CD14-positive monocyte (primary cell): ENCODE measurements at regions not wholly inside any gene's neighbourhood (a gene's known extent, or its start where the extent isn't known, plus 50 kb on each side); places are given as distances from the start of the nearest gene placed in this dataset.

Experiments used
- DNase-seq, 3 donors: peaks; one replicate each; pipeline ENCODE4 v3.0.0-alpha.2; 2011 to 2022
- H2AFZ ChIP-seq: 2 replicates; pipeline ENCODE4 v1.6.0; 2012; ENCODE audit warnings: mild to moderate bottlenecking, low read depth, low read length, inconsistent platforms; ENCODE audit not compliant: insufficient read depth, poor library complexity, severe bottlenecking
- H3K27ac ChIP-seq, 2 donors: 1 replicate in 1 of 2; 2 replicates in 1 of 2; pipeline ENCODE4 v1.5.1; 2012 to 2013; ENCODE audit warnings: low read length in 2 of 2, control low read depth in 1 of 2, inconsistent platforms in 1 of 2, low read depth in 1 of 2, mild to moderate bottlenecking in 1 of 2
- H3K27me3 ChIP-seq, 2 donors: one replicate each; pipeline versions ENCODE4 v1.6.0 to v1.6.1; 2011 to 2013; ENCODE audit warnings: low read length in 2 of 2; ENCODE audit not compliant: control insufficient read depth in 2 of 2, insufficient read depth in 2 of 2
- H3K36me3 ChIP-seq, 2 donors: replicated peaks in 1 of 2; 1 replicate in 1 of 2; 2 replicates in 1 of 2; pipeline versions ENCODE4 v1.5.1 to v1.6.1; 2012 to 2013; ENCODE audit warnings: low read length in 2 of 2, control low read depth in 1 of 2, inconsistent platforms in 1 of 2, mild to moderate bottlenecking in 1 of 2; ENCODE audit not compliant: insufficient read depth in 2 of 2, control insufficient read depth in 1 of 2
- H3K4me1 ChIP-seq, 2 donors: 1 replicate in 1 of 2; 2 replicates in 1 of 2; pipeline versions ENCODE4 v1.5.1 to v1.6.1; 2012 to 2013; ENCODE audit warnings: low read length in 2 of 2, control low read depth in 1 of 2, inconsistent platforms in 1 of 2, mild to moderate bottlenecking in 1 of 2, moderate library complexity in 1 of 2; ENCODE audit not compliant: insufficient read depth in 2 of 2, control insufficient read depth in 1 of 2
- H3K4me2 ChIP-seq: replicated peaks from 2 replicates; pipeline ENCODE3; 2012; ENCODE audit warnings: low read length, moderate library complexity, mild to moderate bottlenecking; ENCODE audit not compliant: poor library complexity, severe bottlenecking; ENCODE audit errors: extremely low read depth
- H3K4me3 ChIP-seq, 3 experiments: fragments of 200-600 bp in 1 of 3; sonication (generic) in 1 of 3; replicated peaks in 1 of 3; 1 replicate in 2 of 3; 2 replicates in 1 of 3; pipeline ENCODE4 v1.5.1; 2011 to 2013; ENCODE audit warnings: low read length in 3 of 3, mild to moderate bottlenecking in 3 of 3, control low read depth in 2 of 3, low read depth in 2 of 3, inconsistent platforms in 1 of 3, moderate library complexity in 1 of 3
- H3K79me2 ChIP-seq: 2 replicates; pipeline ENCODE4 v1.6.0; 2012; ENCODE audit warnings: mild to moderate bottlenecking, control low read depth, inconsistent platforms, low read length, moderate library complexity; ENCODE audit not compliant: insufficient read depth
- H3K9ac ChIP-seq: 2 replicates; pipeline ENCODE4 v1.6.0; 2017; ENCODE audit warnings: low read length, mild to moderate bottlenecking; ENCODE audit not compliant: insufficient read depth, poor library complexity, severe bottlenecking
- H3K9me3 ChIP-seq, 2 donors: replicated peaks in 1 of 2; 1 replicate in 1 of 2; 2 replicates in 1 of 2; pipeline versions ENCODE4 v1.5.1 to v1.6.1; 2012 to 2013; ENCODE audit warnings: low read length in 2 of 2, control low read depth in 1 of 2; ENCODE audit not compliant: control insufficient read depth in 1 of 2, insufficient read depth in 1 of 2
- H4K20me1 ChIP-seq: 2 replicates; pipeline ENCODE4 v1.6.0; 2012; ENCODE audit warnings: mild to moderate bottlenecking, low read length, control low read depth, moderate library complexity; ENCODE audit not compliant: insufficient read depth
- H3K27ac Mint-ChIP-seq, 7 donors: one replicate each; pipeline ENCODE4 v1.8.0; 2020; ENCODE audit warnings: mild to moderate bottlenecking in 7 of 7, mixed read lengths in 7 of 7, moderate library complexity in 6 of 7, inconsistent platforms in 2 of 7
- H3K27me3 Mint-ChIP-seq, 3 donors: one replicate each; pipeline ENCODE4 v1.8.0; 2021 to 2022; ENCODE audit warnings: low read depth in 3 of 3, mild to moderate bottlenecking in 3 of 3, mixed read lengths in 3 of 3, moderate library complexity in 3 of 3, inconsistent platforms in 1 of 3
- H3K36me3 Mint-ChIP-seq, 2 donors: one replicate each; pipeline ENCODE4 v1.8.0; 2020; ENCODE audit warnings: mixed read lengths in 2 of 2, inconsistent platforms in 1 of 2, mild to moderate bottlenecking in 1 of 2
- H3K4me1 Mint-ChIP-seq: one replicate; pipeline ENCODE4 v1.8.0; 2020; ENCODE audit warnings: mild to moderate bottlenecking, mixed read lengths
- H3K4me3 Mint-ChIP-seq, 2 donors: one replicate each; pipeline ENCODE4 v1.8.0; 2020; ENCODE audit warnings: mild to moderate bottlenecking in 2 of 2, mixed read lengths in 2 of 2, moderate library complexity in 1 of 2
- H3K9me3 Mint-ChIP-seq, 7 donors: one replicate each; pipeline ENCODE4 v1.8.0; 2020 to 2022; ENCODE audit warnings: mixed read lengths in 7 of 7, mild to moderate bottlenecking in 6 of 7, moderate library complexity in 6 of 7, inconsistent platforms in 2 of 7
- WGBS: methylation state at CpG from one replicate; pipeline ENCODE4 v1.1.5; 2013; ENCODE audit warnings: missing lambda C conversion rate; ENCODE audit not compliant: insufficient coverage; 5-methylcytosine and 5-hydroxymethylcytosine counted together
- intact Hi-C, 2 donors: fragments of 100-400 bp; cut with micrococcal nuclease; formaldehyde crosslinking; loops; one replicate each; pipeline versions ENCODE4 v1.15.0 to v1.15.1; 2023
- TF ChIP-seq, protein P1 (sequence below): fragments of 200-600 bp; IDR thresholded peaks from one replicate; pipeline ENCODE4 v1.8.0; 2022; ENCODE audit warnings: antibody characterized with exemption, mild to moderate bottlenecking

DNA sequence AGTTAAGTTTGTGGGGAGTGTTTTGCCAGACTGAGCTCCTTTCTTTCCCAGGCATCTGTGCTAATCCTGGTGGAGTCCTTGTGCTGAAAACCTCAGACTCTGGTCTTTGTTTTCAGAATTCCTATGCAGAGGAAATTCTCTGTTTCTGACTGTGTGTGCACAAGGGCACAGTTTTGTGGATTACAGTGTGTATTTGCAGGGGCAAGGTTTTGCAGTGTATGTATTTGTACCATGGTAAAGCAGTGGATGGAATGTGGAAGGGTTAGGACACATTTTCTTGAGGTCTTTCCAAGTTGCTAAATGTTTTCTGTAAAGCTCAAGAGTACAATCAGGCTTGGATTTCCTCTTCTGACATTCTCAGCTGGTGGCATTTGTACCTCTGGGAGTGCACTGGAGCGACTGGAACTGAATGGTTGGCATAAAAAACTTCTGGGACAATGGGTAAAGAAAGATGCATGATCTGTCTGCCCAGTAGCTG lies 139.5 kb upstream of the RND3 start:
- Histone ChIP-seq H3K27ac (no peak overlapping the region), H3K4me3 (no peak overlapping the region), H3K79me2 (no peaks in the 10 kb centered on the region), H3K4me2 (no peak overlapping the region), H3K9ac (no peak overlapping the region), H4K20me1 (no peaks in the 10 kb centered on the region), H3K27me3 (no peaks in the 10 kb centered on the region), H2AFZ (no peak overlapping the region), H3K9me3 (peaks cover 0 to 2% of the 10 kb centered on the region in 2 donors), H3K36me3 (no peaks in the 10 kb centered on the region), H3K4me1 (no peaks in the 10 kb centered on the region)
- Mint-ChIP-seq H3K4me1 (no peaks in the 10 kb centered on the region), H3K9me3 (peaks cover 2 to 13% (median 2%) of the 10 kb centered on the region in 7 donors), H3K36me3 (no peaks in the 10 kb centered on the region), H3K27me3 (no peaks in the 10 kb centered on the region), H3K4me3 (no peak overlapping the region), H3K27ac (no peak overlapping the region)
- intact Hi-C loops = no loop called here
- DNase-seq = no peak
- WGBS = no CpG with 5 or more reads among the region's 1 CpG
- TF ChIP-seq, protein P1, sequence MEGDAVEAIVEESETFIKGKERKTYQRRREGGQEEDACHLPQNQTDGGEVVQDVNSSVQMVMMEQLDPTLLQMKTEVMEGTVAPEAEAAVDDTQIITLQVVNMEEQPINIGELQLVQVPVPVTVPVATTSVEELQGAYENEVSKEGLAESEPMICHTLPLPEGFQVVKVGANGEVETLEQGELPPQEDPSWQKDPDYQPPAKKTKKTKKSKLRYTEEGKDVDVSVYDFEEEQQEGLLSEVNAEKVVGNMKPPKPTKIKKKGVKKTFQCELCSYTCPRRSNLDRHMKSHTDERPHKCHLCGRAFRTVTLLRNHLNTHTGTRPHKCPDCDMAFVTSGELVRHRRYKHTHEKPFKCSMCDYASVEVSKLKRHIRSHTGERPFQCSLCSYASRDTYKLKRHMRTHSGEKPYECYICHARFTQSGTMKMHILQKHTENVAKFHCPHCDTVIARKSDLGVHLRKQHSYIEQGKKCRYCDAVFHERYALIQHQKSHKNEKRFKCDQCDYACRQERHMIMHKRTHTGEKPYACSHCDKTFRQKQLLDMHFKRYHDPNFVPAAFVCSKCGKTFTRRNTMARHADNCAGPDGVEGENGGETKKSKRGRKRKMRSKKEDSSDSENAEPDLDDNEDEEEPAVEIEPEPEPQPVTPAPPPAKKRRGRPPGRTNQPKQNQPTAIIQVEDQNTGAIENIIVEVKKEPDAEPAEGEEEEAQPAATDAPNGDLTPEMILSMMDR = no peak

DNA sequence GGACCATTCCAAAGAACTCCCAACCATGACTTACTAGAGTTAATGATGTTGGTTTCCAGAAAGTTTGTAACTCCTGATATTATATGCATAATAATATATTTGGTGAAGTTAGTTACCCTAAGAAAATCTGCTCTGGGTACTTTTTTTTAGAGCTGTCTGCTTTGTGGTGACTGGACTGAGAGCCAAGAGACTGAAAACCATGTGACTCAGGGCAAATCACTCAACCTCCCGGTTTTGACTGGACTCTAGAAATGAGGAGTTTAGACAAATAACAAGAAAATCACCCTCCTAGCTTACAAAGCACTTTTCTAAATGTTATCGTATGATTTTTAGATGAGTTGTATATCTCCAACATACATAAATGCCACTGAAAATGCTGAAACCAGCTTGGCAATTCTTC lies 138.3 kb upstream of the RND3 start:
- no peak for DNase-seq
- WGBS = no CpG with 5 or more reads among the region's 2 CpGs

More for the DNA sequence above, 138.3 kb upstream of the RND3 start:
- Mint-ChIP-seq H3K4me1 (no peaks in the 10 kb centered on the region), H3K27ac (no peak overlapping the region), H3K4me3 (no peak overlapping the region), H3K9me3 (peaks cover 2 to 12% (median 2%) of the 10 kb centered on the region in 7 donors), H3K27me3 (no peaks in the 10 kb centered on the region), H3K36me3 (no peaks in the 10 kb centered on the region)
- no peak overlapping the region for H3K4me3 ChIP-seq
- H3K79me2 ChIP-seq = no peaks in the 10 kb centered on the region
- no peak overlapping the region for H3K4me2 ChIP-seq
- no peaks in the 10 kb centered on the region for H3K27me3 ChIP-seq
- TF ChIP-seq, protein P1 = no peak
- no peak overlapping the region for H3K9ac ChIP-seq
- H3K9me3 ChIP-seq = peaks cover 0 to 2% of the 10 kb centered on the region in 2 donors
- H3K36me3 ChIP-seq = no peaks in the 10 kb centered on the region
- H2AFZ ChIP-seq = no peak overlapping the region
- intact Hi-C loops = no loop called here
- H3K4me1 ChIP-seq = no peaks in the 10 kb centered on the region
- no peaks in the 10 kb centered on the region for H4K20me1 ChIP-seq
- H3K27ac ChIP-seq = no peak overlapping the region
